GM12891 (cell line): ENCODE measurements at regions not wholly inside any gene's neighbourhood (a gene's known extent, or its start where the extent isn't known, plus 50 kb on each side); places are given as distances from the start of the nearest gene placed in this dataset.

Source experiments
- DNase-seq: peaks from one replicate; pipeline ENCODE4 v3.0.0; 2011; ENCODE audit warnings: low spot score; ENCODE audit not compliant: insufficient read length
- FAIRE-seq: peaks from 2 replicates; lab custom pipeline; 2011; peaks lifted over from hg19 to GRCh38; lab: Jason Lieb, UNC
- PAX5 ChIP-seq: IDR thresholded peaks from 2 replicates; pipeline ENCODE4 v1.6.1; 2011; ENCODE audit warnings: low read length, moderate library complexity, mild to moderate bottlenecking; ENCODE audit not compliant: insufficient read depth, severe bottlenecking
- POLR2A ChIP-seq: IDR thresholded peaks from 2 replicates; pipeline ENCODE4 v1.6.1; 2011; ENCODE audit warnings: low read depth, low read length, control low read depth
- POLR2AphosphoS5 ChIP-seq: IDR thresholded peaks from 2 replicates; pipeline ENCODE4 v1.6.1; 2011; ENCODE audit warnings: low read depth, low read length, control low read depth
- POU2F2 ChIP-seq: IDR thresholded peaks from 2 replicates; pipeline ENCODE4 v1.6.1; 2011; ENCODE audit warnings: low read depth, mild to moderate bottlenecking, control low read depth, low read length, moderate library complexity
- SPI1 ChIP-seq: IDR thresholded peaks from 2 replicates; pipeline ENCODE4 v1.6.1; 2011; ENCODE audit warnings: low read depth, low read length, control low read depth
- TAF1 ChIP-seq: IDR thresholded peaks from 2 replicates; pipeline ENCODE4 v1.6.1; 2011; ENCODE audit warnings: low read depth, low read length, control low read depth

- no peak for DNase-seq
- no peak for FAIRE-seq
- TF ChIP-seq PAX5 = no peak
- TF ChIP-seq SPI1 = no peak
- no peak for TF ChIP-seq POU2F2
- no peak for TF ChIP-seq POLR2AphosphoS5
- TF ChIP-seq TAF1 = no peak
- TF ChIP-seq POLR2A = no peak
Observed at GRCh38 chr9:95729669-95730368, 145.7 kb upstream of the ERCC6L2 start.

- no peak for DNase-seq
- FAIRE-seq = no peak
- TF ChIP-seq POLR2AphosphoS5 = no peak
- no peak for TF ChIP-seq POU2F2
Observed at GRCh38 chr9:95729046-95729445, 146.4 kb upstream of the ERCC6L2 start.

- FAIRE-seq (no peak), DNase-seq (no peak)
- TF ChIP-seq PAX5 (no peak), SPI1 (no peak), POU2F2 (no peak), TAF1 (no peak), POLR2A (no peak), POLR2AphosphoS5 (no peak)
Observed at GRCh38 chr9:95727947-95728520, 147.5 kb upstream of the ERCC6L2 start.

DNA sequence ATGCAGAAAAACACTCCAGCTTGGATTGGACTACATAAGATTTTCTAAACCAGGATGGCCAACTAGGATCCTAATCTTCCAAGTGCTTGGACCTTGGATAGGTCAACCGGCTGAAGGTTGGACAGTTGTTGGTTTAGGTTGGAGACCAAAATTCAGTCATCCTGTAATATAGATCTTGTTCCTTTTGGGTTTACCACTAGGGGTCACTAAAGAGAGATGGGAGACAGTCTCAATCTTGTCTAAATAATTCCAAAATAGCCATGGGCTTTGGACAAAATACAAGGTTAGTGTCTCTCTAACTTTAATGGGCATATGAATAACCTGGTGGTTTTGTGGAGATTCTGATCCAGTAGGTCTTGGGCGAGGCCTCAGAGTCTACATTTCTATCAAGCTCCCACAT lies 148.7 kb upstream of the ERCC6L2 start:
- TF ChIP-seq POLR2AphosphoS5 (no peak), PAX5 (no peak)
- DNase-seq = no peak
- peak; percentile 59 for FAIRE-seq

- TF ChIP-seq POLR2AphosphoS5 = no peak
- no peak for TF ChIP-seq POLR2A
- TF ChIP-seq TAF1 = no peak
- TF ChIP-seq PAX5 = no peak
- TF ChIP-seq SPI1 = no peak
- TF ChIP-seq POU2F2 = no peak
- DNase-seq = no peak
- peak; percentile 28 for FAIRE-seq
Observed at GRCh38 chr9:95725045-95725444, 150.4 kb upstream of the ERCC6L2 start.

DNA sequence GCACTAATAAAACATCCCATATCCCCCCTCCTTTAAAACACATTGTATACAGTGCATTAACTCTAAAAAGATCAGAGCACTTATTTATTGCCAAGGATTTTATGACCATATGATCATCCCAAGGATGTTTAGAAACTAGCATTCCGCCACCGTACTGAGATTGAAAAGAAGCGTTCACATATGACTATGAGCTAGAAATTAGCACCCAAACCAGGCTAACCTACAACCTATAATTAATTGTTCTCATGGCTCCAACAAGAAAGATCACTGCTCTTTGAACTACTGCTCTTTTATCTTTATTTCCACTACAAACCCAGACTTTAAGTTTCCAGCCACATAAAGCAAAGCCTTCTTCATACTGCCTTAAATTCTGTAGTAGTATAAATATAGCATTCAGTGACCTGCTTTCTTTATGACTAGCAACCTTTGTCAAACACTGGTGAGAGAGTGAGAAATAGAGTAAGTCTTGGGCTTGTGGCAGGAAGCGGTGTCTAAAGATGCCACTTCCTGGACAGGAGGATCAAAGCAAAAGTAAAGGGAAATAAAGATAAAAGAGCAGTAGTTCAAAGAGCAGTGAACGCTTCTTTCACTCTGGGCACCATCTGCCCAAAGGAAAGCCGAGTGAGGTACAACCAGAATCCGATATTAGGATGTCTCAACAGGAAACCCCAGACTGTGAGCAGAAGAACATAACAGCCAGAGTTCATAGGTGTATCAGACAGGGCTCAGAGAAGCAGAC lies 151.1 kb upstream of the ERCC6L2 start:
- peak; percentile 66 for FAIRE-seq
- TF ChIP-seq PAX5 = no peak
- DNase-seq = peak; percentile 51

DNA sequence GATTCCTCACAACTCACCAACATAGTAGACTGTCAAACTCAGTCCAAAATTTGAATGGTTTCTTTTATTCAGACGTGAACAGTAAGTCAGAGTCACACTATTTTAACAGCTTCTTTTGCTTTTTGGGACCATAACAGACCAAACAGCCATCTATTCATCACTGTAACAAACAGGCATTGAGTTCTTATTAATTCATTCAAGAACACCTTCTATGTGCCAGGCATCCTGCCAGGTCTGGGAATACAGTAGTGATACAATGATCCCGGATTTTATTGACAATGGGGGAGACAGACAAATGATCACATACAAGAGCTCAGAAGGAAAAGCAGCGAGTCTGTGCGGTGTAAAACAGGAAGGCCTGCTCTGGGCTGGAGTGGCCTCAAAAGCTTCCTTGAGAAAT lies 153.3 kb upstream of the ERCC6L2 start:
- TF ChIP-seq POLR2AphosphoS5 (no peak), TAF1 (no peak), PAX5 (no peak), POU2F2 (no peak), SPI1 (no peak), POLR2A (no peak)
- FAIRE-seq (no peak), DNase-seq (no peak)

GRCh38 chr9:95721061-95721531 lies 154.4 kb upstream of the ERCC6L2 start:
- no peak for DNase-seq
- no peak for FAIRE-seq
- TF ChIP-seq SPI1 (no peak), POLR2AphosphoS5 (no peak), PAX5 (no peak), TAF1 (no peak), POLR2A (no peak), POU2F2 (no peak)

DNA sequence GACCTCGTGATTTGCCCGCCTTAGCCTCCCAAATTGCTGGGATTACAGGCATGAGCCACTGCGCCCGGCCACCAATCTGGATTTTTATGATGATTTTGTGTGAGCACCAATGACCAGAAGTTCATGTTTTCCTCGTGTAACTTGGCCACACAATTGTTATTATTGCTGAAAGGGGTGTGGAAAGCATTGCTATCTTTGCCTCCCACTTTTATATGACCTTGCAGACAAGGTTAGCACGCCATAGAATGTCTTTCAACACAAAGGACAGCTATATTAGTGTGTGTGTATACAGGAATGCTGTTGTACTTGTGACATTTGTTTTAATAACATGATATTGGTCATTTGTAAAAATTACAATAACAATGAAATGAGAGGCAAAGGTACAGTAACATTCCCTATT lies 155.0 kb upstream of the ERCC6L2 start:
- FAIRE-seq (no peak), DNase-seq (no peak)
- TF ChIP-seq POLR2A = no peak
- no peak for TF ChIP-seq POU2F2
- TF ChIP-seq PAX5 = no peak
- no peak for TF ChIP-seq SPI1
- TF ChIP-seq POLR2AphosphoS5 = no peak
- no peak for TF ChIP-seq TAF1

- no peak for DNase-seq
- FAIRE-seq = no peak
- no peak for TF ChIP-seq PAX5
- no peak for TF ChIP-seq POU2F2
- no peak for TF ChIP-seq POLR2AphosphoS5
- no peak for TF ChIP-seq SPI1
- no peak for TF ChIP-seq TAF1
- TF ChIP-seq POLR2A = no peak
Observed at GRCh38 chr9:95719354-95719753, 156.1 kb upstream of the ERCC6L2 start.
